ENCODE measurements at regions not wholly inside any gene's neighbourhood (a gene's known extent, or its start where the extent isn't known, plus 50 kb on each side); places are given as distances from the start of the nearest gene placed in this dataset.
A peak's percentile ranks its signal among the peaks of the same experiment; 100 is the strongest.

DNA sequence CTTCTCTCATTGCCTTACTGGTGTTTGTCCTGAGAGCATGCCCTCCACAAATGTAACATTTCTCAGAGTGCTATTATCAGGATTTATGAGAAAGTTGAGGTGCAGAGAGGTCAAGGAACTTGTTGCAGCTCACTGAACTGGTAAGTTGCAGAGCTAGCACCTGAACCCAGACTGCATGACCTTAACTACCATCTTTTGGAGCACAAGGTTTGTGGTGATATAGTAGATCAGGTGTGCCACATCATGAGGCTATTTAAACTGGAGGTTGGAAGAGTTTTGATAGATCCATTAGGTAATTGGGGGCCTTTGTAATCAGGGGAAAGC lies 112.0 kb upstream of the CITED2 start:
- no peak for DNase-seq

DNA sequence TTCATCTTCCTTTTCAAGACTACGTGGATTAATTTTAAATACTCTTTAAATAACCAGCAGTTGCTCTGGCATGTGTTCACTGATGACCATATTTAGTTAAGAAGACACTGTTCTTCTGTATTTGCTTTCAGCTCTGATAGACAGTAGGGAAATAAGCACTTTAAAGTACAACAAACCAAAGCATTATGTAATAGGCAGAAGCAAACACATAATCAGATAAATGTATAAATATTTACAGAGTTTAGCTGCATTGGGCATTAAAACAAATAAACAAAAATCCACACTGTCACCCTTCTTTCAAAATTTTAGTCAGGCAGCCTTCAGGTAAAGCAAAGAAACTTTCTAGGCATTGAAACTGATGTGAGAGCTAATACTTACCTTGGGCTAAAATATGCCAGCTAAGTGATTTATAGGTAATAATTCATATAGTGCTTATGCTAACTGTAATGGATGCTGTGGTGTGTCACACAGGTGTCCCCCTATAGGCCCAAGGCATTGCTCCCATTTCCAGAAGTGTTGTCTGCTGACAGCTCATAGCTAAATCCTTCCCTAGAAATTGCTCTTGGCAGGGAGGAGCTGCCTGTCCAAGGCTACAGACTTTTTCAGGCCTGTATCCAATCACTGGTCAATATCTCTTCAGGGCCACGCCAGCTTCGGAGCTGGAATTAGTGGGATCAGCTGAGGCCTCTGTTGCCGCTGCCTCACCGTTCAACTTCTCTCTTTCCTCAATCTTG lies 111.5 kb upstream of the CITED2 start:
- DNase-seq, result no peak

DNA sequence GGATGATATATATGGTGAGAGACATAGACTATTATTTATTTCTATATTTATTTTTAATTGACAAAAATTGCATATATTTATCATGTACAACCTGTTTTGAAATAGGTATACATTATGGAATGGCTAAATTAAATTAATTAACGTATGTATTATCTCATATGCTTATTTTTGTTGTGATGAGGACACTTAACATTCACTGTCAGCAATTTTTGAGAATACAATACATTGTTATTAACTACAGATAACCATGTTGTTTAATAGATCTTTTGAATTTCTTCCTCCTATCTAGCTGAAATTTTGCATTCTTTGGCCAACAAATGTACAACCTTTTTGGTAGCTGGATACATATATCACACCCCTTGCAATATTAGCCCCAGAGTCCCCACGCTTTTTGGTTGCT lies 110.7 kb upstream of the CITED2 start:
- DNase-seq, result no peak

GRCh38 chr6:139483079-139483478 lies 108.6 kb upstream of the CITED2 start:
- DNase-seq, result no peak

GRCh38 chr6:139482287-139482686 lies 107.8 kb upstream of the CITED2 start:
- DNase-seq, result peak; percentile 38

- no peak for DNase-seq
Measured at GRCh38 chr6:139480356-139481165, 106.1 kb upstream of the CITED2 start.

DNA sequence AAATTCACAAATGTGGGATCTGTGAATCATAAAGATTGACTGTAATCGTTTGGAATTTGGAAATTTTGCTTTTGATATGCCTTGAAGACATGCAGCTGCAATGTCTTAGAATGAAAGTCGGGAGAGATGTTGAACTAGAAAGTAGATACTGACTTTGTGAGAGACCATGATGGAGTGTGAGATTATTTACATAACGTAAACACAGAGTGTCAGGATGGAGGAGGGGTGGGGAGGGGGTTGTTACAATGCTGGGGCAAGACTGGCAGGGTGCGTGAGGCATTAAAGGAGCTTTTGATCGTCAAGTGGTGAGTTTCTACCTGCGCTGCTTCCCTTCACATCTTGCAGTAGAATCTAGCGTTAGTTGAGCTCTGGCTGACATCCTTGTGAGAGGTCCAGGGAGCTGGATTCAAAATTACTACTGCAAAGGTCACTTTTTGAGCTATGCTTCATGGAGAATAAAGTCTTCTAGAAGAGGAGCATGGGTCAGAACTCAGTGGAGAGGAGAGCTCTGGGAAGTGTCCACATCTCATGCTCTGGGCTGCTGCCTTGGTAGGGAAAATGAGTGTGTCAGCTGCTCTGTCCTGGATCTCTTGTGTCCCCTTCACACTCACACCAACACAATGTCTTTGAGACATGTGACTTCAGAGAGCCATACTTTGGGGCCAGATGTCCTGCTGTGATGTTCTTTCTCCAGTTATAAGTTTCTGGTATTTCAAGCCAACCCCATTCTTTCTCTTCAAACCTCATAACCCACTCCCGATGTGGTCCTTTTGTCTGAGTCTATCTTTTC lies 105.2 kb upstream of the CITED2 start:
- no peak for DNase-seq

DNA sequence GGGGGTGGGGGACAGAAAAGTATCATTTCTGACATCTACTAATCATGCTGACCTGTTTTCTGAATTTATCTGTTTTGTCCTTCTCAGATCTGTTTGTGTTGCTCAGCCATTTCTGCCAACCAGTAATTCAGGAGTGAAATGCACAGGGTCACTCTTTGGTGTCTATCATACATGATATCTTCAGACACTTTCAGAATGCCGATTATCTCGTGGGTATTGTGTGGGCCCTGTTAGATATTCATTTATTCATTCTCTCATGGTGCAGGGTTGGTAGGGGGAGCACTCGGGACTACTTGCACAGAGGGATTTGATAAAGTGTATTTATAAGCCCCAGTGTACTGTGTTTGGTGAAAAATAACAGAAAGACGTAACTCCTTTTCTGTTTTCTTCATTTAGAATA lies 101.2 kb upstream of the CITED2 start:
- no peak for DNase-seq

GRCh38 chr6:139475241-139475640 lies 100.8 kb upstream of the CITED2 start:
- DNase-seq, result no peak

DNA sequence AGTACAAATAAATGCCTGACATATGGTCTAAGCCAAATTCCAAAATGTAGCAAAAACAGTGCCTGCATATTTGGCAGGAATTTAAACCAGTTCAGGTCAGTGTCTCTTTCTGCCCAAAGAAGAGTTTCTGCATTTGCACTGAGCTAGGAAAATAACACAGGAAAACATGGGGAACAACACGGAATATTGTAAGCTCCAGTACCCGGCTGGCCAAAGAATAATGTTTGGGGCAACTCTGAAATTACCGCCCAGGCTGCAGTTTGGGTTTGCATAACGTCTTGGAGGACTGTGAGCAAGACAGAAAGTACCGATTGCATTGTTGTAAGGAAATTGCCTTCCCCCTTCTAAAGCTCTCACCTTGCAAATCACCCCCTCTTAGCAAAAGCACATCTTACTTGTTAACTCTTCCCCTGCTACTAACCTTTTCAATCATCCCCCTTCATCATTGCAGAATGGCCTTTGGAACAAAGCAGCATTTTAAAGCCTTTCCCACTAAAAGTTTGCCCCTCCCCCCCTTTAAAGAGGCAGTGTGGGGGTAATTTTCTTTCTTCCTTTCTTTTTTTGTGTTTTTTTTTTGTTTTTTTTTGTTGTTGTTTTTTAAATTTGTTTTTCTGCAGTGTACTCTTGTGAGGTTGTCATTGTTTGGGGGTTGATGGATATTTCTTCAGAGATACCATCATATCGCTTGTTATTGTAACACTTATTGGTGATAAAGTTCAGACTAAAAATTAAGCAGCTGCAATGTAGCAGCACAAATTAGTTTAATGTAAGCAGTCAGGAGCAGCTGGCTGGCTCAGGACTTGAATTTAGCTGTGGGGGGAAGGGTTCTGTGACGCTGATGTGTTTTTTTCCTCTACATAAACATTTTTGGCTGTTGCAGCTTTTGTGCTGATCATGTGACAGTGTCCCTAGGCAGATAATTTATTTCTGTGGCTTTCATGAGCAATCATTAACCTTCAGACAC lies 100.0 kb upstream of the CITED2 start:
- DNase-seq, result no peak

GRCh38 chr6:139473731-139474130 lies 99.3 kb upstream of the CITED2 start:
- no peak for DNase-seq

DNA sequence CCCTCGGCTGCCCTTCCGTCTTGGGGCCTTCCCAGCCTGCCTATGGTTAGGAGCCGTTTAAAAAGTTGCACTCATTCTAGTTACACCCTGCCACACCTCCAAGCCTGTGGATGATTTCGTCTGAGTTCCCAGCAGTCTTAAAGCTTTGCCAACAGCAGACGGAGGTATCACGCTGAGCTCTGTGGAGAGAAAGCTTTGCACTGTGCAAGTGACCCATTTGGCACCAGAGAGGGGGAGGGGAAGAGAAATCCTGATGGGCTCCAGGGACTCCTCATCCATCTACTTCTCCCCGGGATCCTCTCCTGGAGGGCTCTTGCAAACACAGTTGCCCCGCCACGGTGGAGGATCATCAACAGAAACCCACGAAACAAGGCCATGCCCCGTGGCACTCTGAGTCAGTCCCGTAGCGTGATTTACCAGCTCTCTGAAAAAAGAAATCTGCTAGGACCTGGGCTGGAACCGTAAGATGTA lies 98.8 kb upstream of the CITED2 start:
- no peak for DNase-seq

- no peak for DNase-seq
Measured at GRCh38 chr6:139472351-139473015, 98.0 kb upstream of the CITED2 start.

DNA sequence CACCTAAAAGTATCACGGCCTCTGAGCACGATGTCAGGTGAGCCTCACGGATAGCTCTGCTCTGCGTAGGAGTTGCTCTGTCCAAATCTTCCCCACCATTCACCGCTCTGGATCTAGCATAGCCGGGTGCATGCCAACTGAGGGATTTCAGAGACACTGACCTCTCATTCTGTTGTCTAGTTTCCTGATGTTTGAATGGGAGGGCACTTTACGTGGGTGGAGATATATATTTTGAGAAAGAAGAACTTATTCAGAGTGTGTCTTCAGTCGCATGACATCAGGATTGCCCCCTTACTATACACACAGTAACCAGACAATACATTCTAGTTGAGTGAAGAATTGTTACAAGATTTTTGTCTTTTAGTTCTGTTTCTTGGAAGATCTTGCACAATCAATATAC lies 96.5 kb upstream of the CITED2 start:
- DNase-seq, result no peak

GRCh38 chr6:139468178-139468819 lies 93.9 kb upstream of the CITED2 start:
- DNase-seq, result no peak

GRCh38 chr6:139457476-139457875 lies 83.0 kb upstream of the CITED2 start:
- DNase-seq, result no peak

DNA sequence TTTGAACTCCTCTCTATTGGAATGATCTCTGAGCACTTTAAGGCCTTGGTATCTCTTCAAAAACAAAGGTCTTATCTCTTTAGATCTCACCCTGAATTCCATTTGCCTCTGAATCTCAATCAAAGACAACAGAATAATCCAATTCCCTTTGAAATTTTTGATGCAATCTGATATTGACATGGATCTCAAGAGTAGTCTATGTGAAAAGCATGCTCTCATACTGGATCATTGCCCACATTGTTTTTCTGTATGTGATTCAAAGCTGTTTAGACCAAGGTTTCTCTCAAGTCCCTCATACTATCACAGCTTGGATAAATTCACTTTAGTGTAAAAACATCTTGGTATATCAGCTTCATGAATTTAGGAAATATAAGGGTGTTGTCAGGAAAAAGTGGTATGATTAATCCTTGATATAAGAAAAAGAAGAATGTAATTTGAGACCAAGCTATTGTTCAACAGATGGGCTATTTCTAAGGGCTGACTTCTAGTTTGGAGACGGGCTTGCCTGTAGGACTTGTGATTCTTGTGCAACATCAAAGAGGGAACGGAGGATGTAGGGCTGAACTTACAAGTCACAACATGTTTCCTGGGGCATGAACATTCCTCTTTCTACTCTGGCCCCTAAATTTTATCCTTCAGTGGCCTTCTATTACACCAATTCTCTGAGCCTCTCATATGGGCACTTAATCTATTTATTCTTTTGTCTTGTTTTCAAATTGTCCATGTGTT lies 77.9 kb upstream of the CITED2 start:
- peak; percentile 28 for DNase-seq

DNA sequence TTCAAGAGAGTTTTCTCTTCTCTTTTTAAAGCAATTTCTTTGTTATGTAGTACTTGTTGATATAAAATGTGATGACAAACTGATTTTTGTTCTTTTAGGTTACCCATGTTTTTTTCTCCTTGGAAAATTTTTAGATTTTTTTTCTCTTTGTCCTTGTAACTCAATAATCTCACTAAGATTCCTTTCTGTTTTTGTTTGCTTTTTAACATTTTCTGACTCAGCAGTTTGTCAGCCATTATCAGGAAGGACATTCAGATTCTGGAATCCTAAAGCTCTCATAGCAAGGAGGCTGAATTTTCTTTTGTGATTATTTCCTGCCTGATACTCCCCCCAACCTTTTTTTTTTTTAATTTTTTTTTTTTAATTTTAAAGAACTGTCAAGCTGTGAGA lies 75.2 kb upstream of the CITED2 start:
- no peak for DNase-seq

DNA sequence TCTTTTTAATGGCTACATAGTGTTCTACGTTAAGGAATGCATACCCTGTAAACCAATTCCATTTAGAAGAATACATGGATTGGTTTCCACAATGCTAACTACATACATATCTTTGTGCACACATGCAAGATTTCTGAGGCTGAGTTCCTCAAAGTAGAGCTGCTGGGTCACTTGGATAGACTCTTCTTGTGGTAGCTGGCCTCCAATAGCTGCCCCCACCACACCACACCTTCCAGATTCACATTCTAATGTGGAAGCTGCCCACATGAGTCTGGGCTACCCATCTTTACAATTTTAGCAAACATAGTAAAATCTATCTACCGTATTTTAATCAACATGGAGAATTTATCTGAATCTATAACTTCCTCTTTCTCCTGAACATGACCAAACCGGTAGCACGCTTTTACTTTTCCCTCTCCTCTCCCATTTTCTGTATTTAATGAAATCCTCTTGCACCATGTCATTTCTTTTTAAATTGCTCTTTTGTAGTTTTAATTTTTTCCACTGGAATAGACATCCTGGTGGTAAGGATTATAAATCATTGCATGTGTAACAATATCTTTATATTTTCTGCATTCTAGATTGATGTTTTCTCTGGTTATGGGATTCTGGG lies 74.7 kb upstream of the CITED2 start:
- DNase-seq, result no peak

DNA sequence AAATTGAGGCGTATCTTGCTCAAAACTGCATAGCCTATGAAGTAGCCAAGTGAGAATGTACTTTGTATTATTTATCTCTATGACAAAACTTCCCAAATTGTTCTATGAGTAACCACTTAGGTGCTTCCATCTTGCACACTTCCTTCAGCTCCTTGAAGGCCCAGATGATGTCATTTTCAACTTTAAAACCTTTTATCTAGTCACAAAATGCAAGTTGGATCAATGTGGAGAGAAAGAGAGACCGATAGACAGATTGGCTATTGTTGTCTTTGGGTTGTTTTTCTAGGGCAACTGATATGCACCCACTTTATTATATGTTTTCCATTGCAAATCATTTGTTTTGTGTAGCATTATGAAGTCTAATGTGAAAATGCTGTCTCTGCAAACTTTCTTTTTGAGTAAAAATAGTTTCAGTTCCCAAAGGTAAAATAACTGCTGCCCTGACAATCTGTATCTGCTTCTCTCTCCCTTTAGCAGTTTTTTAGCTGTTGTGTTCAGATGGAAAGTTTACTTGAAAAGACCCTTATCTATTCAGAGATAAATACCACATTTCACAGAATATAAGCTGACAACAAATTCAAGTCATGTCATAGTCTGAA lies 73.7 kb upstream of the CITED2 start:
- no peak for DNase-seq

Data from DMS79 (cell line).